ENCODE measurements at regions not wholly inside any gene's neighbourhood (a gene's known extent, or its start where the extent isn't known, plus 50 kb on each side); places are given as distances from the start of the nearest gene placed in this dataset.
"Not testable (repeated sequence)": the region's sequence is repeated elsewhere in the genome, so short reads cannot be mapped to it uniquely, and the experiment has no call there.

GRCh38 chr1:234780112-234780511 is 170.1 kb upstream of the IRF2BP2 start:
- DNase-seq (ENCODE audit: low read depth), result no peak
- no peak for TF ChIP-seq CTCF (conservative IDR thresholded peaks at IDR 0.05; ENCODE audit: control insufficient read depth, insufficient read depth, low read depth, low read length)
- H3K4me3 ChIP-seq (ENCODE audit: control insufficient read depth, low read depth, low read length), result no peak overlapping the region

GRCh38 chr1:234779600-234779999 is 169.6 kb upstream of the IRF2BP2 start:
- H3K4me3 ChIP-seq (ENCODE audit: control insufficient read depth, low read depth, low read length); DNase-seq (ENCODE audit: low read depth): not testable (repeated sequence)

- TF ChIP-seq CTCF (conservative IDR thresholded peaks at IDR 0.05; ENCODE audit: control insufficient read depth, insufficient read depth, low read depth, low read length), result no peak
- no peak for DNase-seq (ENCODE audit: low read depth)
- H3K4me3 ChIP-seq (ENCODE audit: control insufficient read depth, low read depth, low read length), result no peak overlapping the region
These were observed 169.2 kb upstream of the IRF2BP2 start for GRCh38 chr1:234779160-234779538.

- no peak for DNase-seq (ENCODE audit: low read depth)
- no peak for TF ChIP-seq CTCF (conservative IDR thresholded peaks at IDR 0.05; ENCODE audit: control insufficient read depth, insufficient read depth, low read depth, low read length)
These were observed 168.5 kb upstream of the IRF2BP2 start for GRCh38 chr1:234778221-234779159.

GRCh38 chr1:234777856-234778220 is 167.9 kb upstream of the IRF2BP2 start:
- DNase-seq (ENCODE audit: low read depth), result no peak
- H3K4me3 ChIP-seq (ENCODE audit: control insufficient read depth, low read depth, low read length), result no peak overlapping the region
- TF ChIP-seq CTCF (conservative IDR thresholded peaks at IDR 0.05; ENCODE audit: control insufficient read depth, insufficient read depth, low read depth, low read length), result no peak

More at GRCh38 chr1:234778221-234779159, 168.5 kb upstream of the IRF2BP2 start:
- H3K4me3 ChIP-seq (ENCODE audit: control insufficient read depth, low read depth, low read length), result no peak overlapping the region

- no peak for TF ChIP-seq CTCF (conservative IDR thresholded peaks at IDR 0.05; ENCODE audit: control insufficient read depth, insufficient read depth, low read depth, low read length)
- no peak overlapping the region for H3K4me3 ChIP-seq (ENCODE audit: control insufficient read depth, low read depth, low read length)
- no peak for DNase-seq (ENCODE audit: low read depth)
These were observed 167.2 kb upstream of the IRF2BP2 start for GRCh38 chr1:234776876-234777855.

Measured in fibroblast of mammary gland (primary cell).